Parathyroid adenoma (tissue), 2 donors: ENCODE measurements at regions not wholly inside any gene's neighbourhood (a gene's known extent, or its start where the extent isn't known, plus 50 kb on each side); places are given as distances from the start of the nearest gene placed in this dataset.

Experiments used
- H2AFZ ChIP-seq: fragments of 300-600 bp; sonication (generic); one replicate; pipeline ENCODE4 v1.7.0; 2017; ENCODE audit warnings: antibody characterized with exemption, mild to moderate bottlenecking
- H3K27ac ChIP-seq: fragments of 300-600 bp; sonication (generic); one replicate; pipeline ENCODE4 v1.7.0; 2017
- H3K27me3 ChIP-seq: fragments of 300-600 bp; sonication (generic); one replicate; pipeline ENCODE4 v1.7.0; 2017; ENCODE audit warnings: low read length; ENCODE audit not compliant: control insufficient read depth, insufficient read depth
- H3K36me3 ChIP-seq: fragments of 300-600 bp; sonication (generic); one replicate; pipeline ENCODE4 v1.7.0; 2017; ENCODE audit warnings: low read length; ENCODE audit not compliant: control insufficient read depth, insufficient read depth
- H3K4me1 ChIP-seq: fragments of 300-600 bp; sonication (generic); one replicate; pipeline ENCODE4 v1.7.0; 2017; ENCODE audit warnings: control low read depth
- H3K4me2 ChIP-seq: fragments of 300-600 bp; sonication (generic); one replicate; pipeline ENCODE4 v1.7.0; 2017; ENCODE audit warnings: low read length
- H3K4me3 ChIP-seq: fragments of 300-600 bp; sonication (generic); one replicate; pipeline ENCODE4 v1.7.0; 2017; ENCODE audit warnings: low read depth, low read length
- H3K79me2 ChIP-seq: fragments of 300-600 bp; sonication (generic); one replicate; pipeline ENCODE4 v1.7.0; 2017; ENCODE audit warnings: control low read depth
- H3K9ac ChIP-seq: fragments of 300-600 bp; sonication (generic); one replicate; pipeline ENCODE4 v1.7.0; 2017; ENCODE audit warnings: mild to moderate bottlenecking
- H3K9me3 ChIP-seq: fragments of 300-600 bp; sonication (generic); one replicate; pipeline ENCODE4 v1.7.0; 2017; ENCODE audit warnings: low read length; ENCODE audit not compliant: control insufficient read depth
- TF ChIP-seq, protein P1 (sequence below): fragments of 300-600 bp; sonication (generic); IDR thresholded peaks from one replicate; pipeline ENCODE4 v1.7.0; 2017; ENCODE audit warnings: antibody characterized with exemption, mild to moderate bottlenecking
- donor health status: primary hyperparathyroidism.

DNA sequence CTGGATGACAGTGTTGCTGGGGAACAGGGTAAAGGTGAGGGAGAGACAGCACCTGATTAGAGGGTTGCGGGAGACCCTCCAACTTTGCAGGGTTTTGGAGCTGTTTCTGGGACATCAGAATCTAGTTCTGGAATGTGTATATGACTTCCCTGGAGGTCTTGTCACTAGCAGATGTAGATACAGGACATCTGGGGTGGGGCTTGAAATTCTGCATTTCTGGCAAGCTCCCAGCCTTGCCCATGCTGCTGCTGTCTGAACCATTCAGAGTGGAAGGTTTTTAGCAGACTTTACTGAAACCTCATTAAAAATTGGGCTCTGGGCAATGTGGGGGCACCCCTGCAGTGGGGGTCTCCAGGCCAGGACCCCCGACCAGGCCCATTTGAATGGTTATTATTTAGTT is 220.3 kb upstream of the SKOR2 start:
- Histone ChIP-seq H3K9me3 (no peaks in the 10 kb centered on the region), H3K4me1 (no peaks in the 10 kb centered on the region), H3K36me3 (no peaks in the 10 kb centered on the region), H3K79me2 (no peaks in the 10 kb centered on the region), H3K27me3 (no peaks in the 10 kb centered on the region), H3K4me2 (no peak overlapping the region), H3K27ac (no peak overlapping the region), H3K9ac (no peak overlapping the region), H2AFZ (no peak overlapping the region), H3K4me3 (no peak overlapping the region)
- TF ChIP-seq, protein P1, sequence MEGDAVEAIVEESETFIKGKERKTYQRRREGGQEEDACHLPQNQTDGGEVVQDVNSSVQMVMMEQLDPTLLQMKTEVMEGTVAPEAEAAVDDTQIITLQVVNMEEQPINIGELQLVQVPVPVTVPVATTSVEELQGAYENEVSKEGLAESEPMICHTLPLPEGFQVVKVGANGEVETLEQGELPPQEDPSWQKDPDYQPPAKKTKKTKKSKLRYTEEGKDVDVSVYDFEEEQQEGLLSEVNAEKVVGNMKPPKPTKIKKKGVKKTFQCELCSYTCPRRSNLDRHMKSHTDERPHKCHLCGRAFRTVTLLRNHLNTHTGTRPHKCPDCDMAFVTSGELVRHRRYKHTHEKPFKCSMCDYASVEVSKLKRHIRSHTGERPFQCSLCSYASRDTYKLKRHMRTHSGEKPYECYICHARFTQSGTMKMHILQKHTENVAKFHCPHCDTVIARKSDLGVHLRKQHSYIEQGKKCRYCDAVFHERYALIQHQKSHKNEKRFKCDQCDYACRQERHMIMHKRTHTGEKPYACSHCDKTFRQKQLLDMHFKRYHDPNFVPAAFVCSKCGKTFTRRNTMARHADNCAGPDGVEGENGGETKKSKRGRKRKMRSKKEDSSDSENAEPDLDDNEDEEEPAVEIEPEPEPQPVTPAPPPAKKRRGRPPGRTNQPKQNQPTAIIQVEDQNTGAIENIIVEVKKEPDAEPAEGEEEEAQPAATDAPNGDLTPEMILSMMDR = no peak

GRCh38 chr18:47470941-47471340 is 219.5 kb upstream of the SKOR2 start:
- H3K4me3 ChIP-seq = no peak overlapping the region
- H3K27ac ChIP-seq = no peak overlapping the region
- H3K9ac ChIP-seq = no peak overlapping the region
- no peaks in the 10 kb centered on the region for H3K9me3 ChIP-seq
- no peaks in the 10 kb centered on the region for H3K36me3 ChIP-seq
- no peak overlapping the region for H3K4me2 ChIP-seq
- TF ChIP-seq, protein P1 = no peak
- no peaks in the 10 kb centered on the region for H3K79me2 ChIP-seq
- no peaks in the 10 kb centered on the region for H3K27me3 ChIP-seq
- no peaks in the 10 kb centered on the region for H3K4me1 ChIP-seq
- no peak overlapping the region for H2AFZ ChIP-seq

GRCh38 chr18:47469576-47469975 is 218.1 kb upstream of the SKOR2 start:
- H3K4me1 ChIP-seq = no peaks in the 10 kb centered on the region
- H3K27ac ChIP-seq = no peak overlapping the region
- TF ChIP-seq, protein P1 = no peak
- H2AFZ ChIP-seq = no peak overlapping the region
- no peak overlapping the region for H3K9ac ChIP-seq
- no peaks in the 10 kb centered on the region for H3K79me2 ChIP-seq
- no peaks in the 10 kb centered on the region for H3K36me3 ChIP-seq
- no peak overlapping the region for H3K4me2 ChIP-seq
- H3K4me3 ChIP-seq = no peak overlapping the region
- no peaks in the 10 kb centered on the region for H3K27me3 ChIP-seq
- H3K9me3 ChIP-seq = no peaks in the 10 kb centered on the region

DNA sequence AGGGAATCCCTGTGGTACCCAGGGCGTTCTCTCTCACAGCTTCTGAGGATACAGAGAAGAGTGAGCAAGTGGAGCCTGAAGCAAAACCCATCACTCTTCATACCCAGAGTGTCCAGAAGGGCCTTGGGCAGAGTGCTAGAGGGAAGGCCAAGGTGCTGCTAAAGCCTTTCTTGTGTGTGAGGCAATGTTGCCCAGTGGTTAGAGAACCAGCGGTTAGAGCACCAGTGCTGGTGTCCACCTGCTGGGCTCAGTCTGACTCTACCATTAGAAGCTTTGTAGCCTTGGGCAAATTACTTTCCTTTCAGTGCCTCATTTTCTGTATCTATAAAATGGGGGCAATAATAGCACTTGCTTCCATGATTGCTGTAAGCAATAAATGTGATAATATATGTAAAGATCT is 210.5 kb upstream of the SKOR2 start:
- Histone ChIP-seq H3K4me2 (no peak overlapping the region), H3K27me3 (no peaks in the 10 kb centered on the region), H3K9me3 (no peaks in the 10 kb centered on the region), H2AFZ (no peak overlapping the region), H3K4me1 (no peaks in the 10 kb centered on the region), H3K4me3 (no peak overlapping the region), H3K27ac (no peak overlapping the region), H3K36me3 (no peaks in the 10 kb centered on the region), H3K9ac (no peak overlapping the region), H3K79me2 (no peaks in the 10 kb centered on the region)
- TF ChIP-seq, protein P1 = no peak

DNA sequence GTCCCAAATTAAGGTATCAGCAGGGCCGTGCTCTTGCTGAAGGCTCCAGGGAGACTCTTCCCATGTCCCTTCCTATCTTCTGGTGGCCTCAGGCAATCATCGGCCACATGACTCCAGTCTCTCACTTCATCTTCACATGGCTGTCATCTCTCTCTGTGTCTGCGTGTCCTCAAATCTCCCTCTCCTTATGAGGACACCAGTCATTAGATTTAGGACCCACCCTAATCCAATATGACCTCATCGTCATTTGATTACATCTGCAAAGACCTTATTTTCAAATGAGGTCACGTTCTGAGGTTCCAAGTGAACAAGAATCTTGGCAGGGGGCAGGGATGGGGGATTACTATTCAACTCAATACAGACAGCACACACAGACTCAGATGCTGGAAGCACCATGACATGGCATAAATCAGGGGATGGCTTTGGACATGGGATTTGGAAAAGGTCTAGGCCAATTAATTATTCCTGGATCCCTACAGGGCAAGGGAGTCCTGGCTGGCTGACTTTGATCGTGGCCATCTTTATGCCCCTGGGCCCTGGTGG is 210.0 kb upstream of the SKOR2 start:
- H3K36me3 ChIP-seq = no peaks in the 10 kb centered on the region
- H3K27ac ChIP-seq = no peak overlapping the region
- H3K4me3 ChIP-seq = no peak overlapping the region
- no peak overlapping the region for H3K4me2 ChIP-seq
- no peak overlapping the region for H2AFZ ChIP-seq
- H3K4me1 ChIP-seq = no peaks in the 10 kb centered on the region
- TF ChIP-seq, protein P1 = no peak
- no peaks in the 10 kb centered on the region for H3K79me2 ChIP-seq
- H3K9ac ChIP-seq = no peak overlapping the region
- H3K9me3 ChIP-seq = no peaks in the 10 kb centered on the region
- no peaks in the 10 kb centered on the region for H3K27me3 ChIP-seq
